H9 (cell line): ENCODE measurements at regions not wholly inside any gene's neighbourhood (a gene's known extent, or its start where the extent isn't known, plus 50 kb on each side); places are given as distances from the start of the nearest gene placed in this dataset.

Source experiments
- DNase-seq: peaks from one replicate; pipeline ENCODE4 v3.0.0-alpha.2; 2017
- H2AFZ ChIP-seq: one replicate; pipeline ENCODE4 v1.6.1; 2013; ENCODE audit warnings: mild to moderate bottlenecking, low read length, control low read depth, moderate library complexity
- H2AK5ac ChIP-seq: 2 replicates; pipeline ENCODE4 v1.6.1; 2013; ENCODE audit warnings: low read length, control low read depth, mixed read lengths; ENCODE audit not compliant: insufficient read length
- H2BK120ac ChIP-seq: one replicate; pipeline ENCODE4 v1.6.1; 2013; ENCODE audit warnings: low read depth, mild to moderate bottlenecking, low read length, control low read depth, inconsistent platforms; ENCODE audit not compliant: poor library complexity, severe bottlenecking
- H2BK12ac ChIP-seq: 2 replicates; pipeline ENCODE4 v1.6.1; 2013; ENCODE audit warnings: low read length, control low read depth, mixed read lengths, low read depth; ENCODE audit not compliant: insufficient read length
- H2BK15ac ChIP-seq: 2 replicates; pipeline ENCODE4 v1.6.1; 2013; ENCODE audit warnings: low read depth, low read length, control low read depth
- H2BK20ac ChIP-seq: one replicate; pipeline ENCODE4 v1.6.1; 2013; ENCODE audit warnings: low read depth, mild to moderate bottlenecking, low read length, control low read depth, inconsistent platforms; ENCODE audit not compliant: poor library complexity, severe bottlenecking
- H2BK5ac ChIP-seq: 2 replicates; pipeline ENCODE4 v1.6.1; 2013; ENCODE audit warnings: low read length, control low read depth, mixed read lengths; ENCODE audit not compliant: insufficient read length
- H3K14ac ChIP-seq: 2 replicates; pipeline ENCODE4 v1.6.1; 2013; ENCODE audit warnings: low read length, control low read depth; ENCODE audit not compliant: insufficient read depth
- H3K18ac ChIP-seq: 2 replicates; pipeline ENCODE4 v1.6.1; 2013; ENCODE audit warnings: low read depth, mild to moderate bottlenecking, mixed read lengths, low read length, control low read depth; ENCODE audit not compliant: insufficient read length
- H3K23ac ChIP-seq: 2 replicates; pipeline ENCODE4 v1.6.1; 2013; ENCODE audit warnings: low read length, control low read depth, mixed read lengths, low read depth; ENCODE audit not compliant: insufficient read length
- H3K23me2 ChIP-seq: 2 replicates; pipeline ENCODE4 v1.6.1; 2013; ENCODE audit warnings: low read depth, mild to moderate bottlenecking, mixed read lengths, low read length, control low read depth; ENCODE audit not compliant: insufficient read length, poor library complexity, severe bottlenecking
- H3K27ac ChIP-seq: 2 replicates; pipeline ENCODE4 v1.5.1; 2013; ENCODE audit warnings: low read length, control low read depth, mixed read lengths, low read depth; ENCODE audit not compliant: insufficient read length
- H3K27me3 ChIP-seq: 2 replicates; pipeline ENCODE4 v1.6.1; 2013; ENCODE audit warnings: low read length, control low read depth, inconsistent platforms; ENCODE audit not compliant: insufficient read depth
- H3K4ac ChIP-seq: 2 replicates; pipeline ENCODE4 v1.6.1; 2013; ENCODE audit warnings: low read depth, mild to moderate bottlenecking, control low read depth, inconsistent platforms, low read length, moderate library complexity
- H3K4me1 ChIP-seq: 2 replicates; pipeline ENCODE4 v1.6.1; 2013; ENCODE audit warnings: low read length, control low read depth, inconsistent platforms; ENCODE audit not compliant: insufficient read depth
- H3K4me2 ChIP-seq: 2 replicates; pipeline ENCODE4 v1.6.1; 2013; ENCODE audit warnings: low read length, control low read depth, mixed read lengths; ENCODE audit not compliant: insufficient read length, insufficient read depth
- H3K56ac ChIP-seq: 2 replicates; pipeline ENCODE4 v1.6.1; 2013; ENCODE audit warnings: low read depth, mild to moderate bottlenecking, mixed read lengths, low read length, control low read depth; ENCODE audit not compliant: insufficient read length
- H3K79me1 ChIP-seq: 2 replicates; pipeline ENCODE4 v1.6.1; 2013; ENCODE audit warnings: low read depth, mild to moderate bottlenecking, moderate library complexity, low read length, control low read depth, inconsistent platforms; ENCODE audit not compliant: insufficient read depth, poor library complexity, severe bottlenecking
- H3K79me2 ChIP-seq: 2 replicates; pipeline ENCODE4 v1.6.1; 2013; ENCODE audit warnings: low read length, control low read depth, inconsistent platforms; ENCODE audit not compliant: insufficient read depth
- H3K9ac ChIP-seq: 2 replicates; pipeline ENCODE4 v1.6.1; 2013; ENCODE audit warnings: low read length, control low read depth, mixed read lengths; ENCODE audit not compliant: insufficient read length; ENCODE audit errors: extremely low read depth
- H3K9me3 ChIP-seq: one replicate; pipeline ENCODE4 v1.6.1; 2013; ENCODE audit warnings: low read depth, low read length, inconsistent platforms; ENCODE audit not compliant: control insufficient read depth
- H3T11ph ChIP-seq: one replicate; pipeline ENCODE4 v1.6.1; 2013; ENCODE audit warnings: mild to moderate bottlenecking, low read length, control low read depth, inconsistent platforms
- H4K20me1 ChIP-seq: one replicate; pipeline ENCODE4 v1.6.1; 2013; ENCODE audit not compliant: control insufficient read depth, insufficient read length, insufficient read depth
- H4K5ac ChIP-seq: 2 replicates; pipeline ENCODE4 v1.6.1; 2013; ENCODE audit warnings: low read depth, mild to moderate bottlenecking, mixed read lengths, low read length, control low read depth; ENCODE audit not compliant: insufficient read length
- H4K8ac ChIP-seq: replicated peaks from 2 replicates; pipeline ENCODE4 v1.6.1; 2013; ENCODE audit warnings: low read length, control low read depth, mixed read lengths, low read depth; ENCODE audit not compliant: insufficient read length
- H4K91ac ChIP-seq: 2 replicates; pipeline ENCODE4 v1.6.1; 2013; ENCODE audit warnings: low read depth, mild to moderate bottlenecking, moderate library complexity, mixed read lengths, low read length, control low read depth; ENCODE audit not compliant: insufficient read length
- H3K27ac Mint-ChIP-seq, 3 experiments: 2 replicates in 2 of 3; 3 replicates in 1 of 3; pipeline ENCODE4 v1.8.0; 2020 to 2021; ENCODE audit warnings: mixed read lengths in 3 of 3, mild to moderate bottlenecking in 1 of 3, moderate library complexity in 1 of 3
- H3K27me3 Mint-ChIP-seq: 2 replicates; pipeline ENCODE4 v1.8.0; 2021; ENCODE audit warnings: low read depth, mild to moderate bottlenecking, moderate library complexity, mixed read lengths
- H3K36me3 Mint-ChIP-seq, 3 experiments: 2 replicates in 2 of 3; 3 replicates in 1 of 3; pipeline ENCODE4 v1.8.0; 2020 to 2021; ENCODE audit warnings: low read depth in 3 of 3, mixed read lengths in 3 of 3; ENCODE audit not compliant: insufficient read depth in 1 of 3
- H3K4me1 Mint-ChIP-seq, 2 experiments: 2 replicates each; pipeline ENCODE4 v1.8.0; 2020; ENCODE audit warnings: mixed read lengths in 2 of 2
- H3K4me3 Mint-ChIP-seq, 2 experiments: 2 replicates in 1 of 2; 3 replicates in 1 of 2; pipeline ENCODE4 v1.8.0; 2020 to 2021; ENCODE audit warnings: mild to moderate bottlenecking in 2 of 2, mixed read lengths in 2 of 2, moderate library complexity in 1 of 2
- H3K9me3 Mint-ChIP-seq, 2 experiments: 2 replicates in 1 of 2; 3 replicates in 1 of 2; pipeline ENCODE4 v1.8.0; 2020; ENCODE audit warnings: mild to moderate bottlenecking in 2 of 2, mixed read lengths in 2 of 2, moderate library complexity in 1 of 2
- WGBS: extraction: QIAGEN DNeasy Blood & Tissue Kit; methylation state at CpG from one replicate; pipeline ENCODE4 v1.1.7; 2013; ENCODE audit warnings: missing lambda C conversion rate, low lambda C conversion rate, mixed read lengths; ENCODE audit not compliant: insufficient read length; ENCODE audit errors: extremely low coverage; 5-methylcytosine and 5-hydroxymethylcytosine counted together
- TF ChIP-seq, protein P1 (sequence below): fragments of 200-600 bp; sonication (generic); conservative IDR thresholded peaks from 3 replicates; pipeline ENCODE4 v1.8.0; 2021; ENCODE audit warnings: antibody characterized with exemption, mild to moderate bottlenecking

DNA sequence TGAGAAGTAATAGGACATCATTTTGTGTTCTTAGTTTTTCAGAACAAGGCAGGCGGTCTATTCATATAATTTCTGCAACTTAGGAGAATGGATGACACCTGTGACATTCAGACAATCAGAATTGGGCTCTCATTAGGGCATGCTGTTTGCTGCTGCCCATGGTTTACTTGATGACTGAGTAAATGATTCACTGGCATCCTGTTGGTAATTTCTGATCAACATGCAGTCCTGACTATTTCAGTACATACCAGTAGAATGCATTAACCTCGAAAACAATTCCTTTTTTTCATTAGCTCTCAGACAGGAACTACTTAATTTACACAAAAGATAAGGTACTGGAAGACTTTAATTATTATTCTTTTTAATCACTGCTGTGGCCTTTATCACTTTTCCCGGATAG lies 641.6 kb downstream of the NSUN3 start:
- no peaks in the 10 kb centered on the region; a peak in 1 of 7 replicates for H3K36me3 Mint-ChIP-seq
- WGBS: no CpG with 5 or more reads among the region's 3 CpGs
- DNase-seq: no peak

More for the DNA sequence above, 641.6 kb downstream of the NSUN3 start:
- Histone ChIP-seq H2BK20ac (no peak overlapping the region), H3T11ph (no peak overlapping the region), H3K18ac (no peak overlapping the region), H3K4me1 (no peaks in the 10 kb centered on the region), H3K4me2 (no peak overlapping the region), H3K14ac (no peak overlapping the region), H4K91ac (no peak overlapping the region), H3K27ac (no peak overlapping the region), H3K4ac (no peak overlapping the region), H4K20me1 (no peaks in the 10 kb centered on the region), H2BK120ac (no peak overlapping the region), H3K9me3 (no peaks in the 10 kb centered on the region), H3K79me1 (no peaks in the 10 kb centered on the region), H4K8ac (no peak overlapping the region), H2AK5ac (no peak overlapping the region), H3K9ac (no peak overlapping the region), H3K23ac (no peak overlapping the region), H3K27me3 (no peaks in the 10 kb centered on the region), H3K23me2 (no peaks in the 10 kb centered on the region), H3K79me2 (no peaks in the 10 kb centered on the region), H2BK12ac (no peak overlapping the region), H2BK5ac (no peak overlapping the region), H2BK15ac (no peak overlapping the region), H3K56ac (no peak overlapping the region), H2AFZ (no peak overlapping the region), H4K5ac (no peak overlapping the region)
- Mint-ChIP-seq H3K27ac (no peak overlapping the region), H3K4me3 (no peak overlapping the region), H3K27me3 (no peaks in the 10 kb centered on the region), H3K9me3 (peaks cover 0 to 8% of the 10 kb centered on the region in 2 experiments; a peak in 2 of 5 replicates), H3K4me1 (no peaks in the 10 kb centered on the region)
- TF ChIP-seq, protein P1, sequence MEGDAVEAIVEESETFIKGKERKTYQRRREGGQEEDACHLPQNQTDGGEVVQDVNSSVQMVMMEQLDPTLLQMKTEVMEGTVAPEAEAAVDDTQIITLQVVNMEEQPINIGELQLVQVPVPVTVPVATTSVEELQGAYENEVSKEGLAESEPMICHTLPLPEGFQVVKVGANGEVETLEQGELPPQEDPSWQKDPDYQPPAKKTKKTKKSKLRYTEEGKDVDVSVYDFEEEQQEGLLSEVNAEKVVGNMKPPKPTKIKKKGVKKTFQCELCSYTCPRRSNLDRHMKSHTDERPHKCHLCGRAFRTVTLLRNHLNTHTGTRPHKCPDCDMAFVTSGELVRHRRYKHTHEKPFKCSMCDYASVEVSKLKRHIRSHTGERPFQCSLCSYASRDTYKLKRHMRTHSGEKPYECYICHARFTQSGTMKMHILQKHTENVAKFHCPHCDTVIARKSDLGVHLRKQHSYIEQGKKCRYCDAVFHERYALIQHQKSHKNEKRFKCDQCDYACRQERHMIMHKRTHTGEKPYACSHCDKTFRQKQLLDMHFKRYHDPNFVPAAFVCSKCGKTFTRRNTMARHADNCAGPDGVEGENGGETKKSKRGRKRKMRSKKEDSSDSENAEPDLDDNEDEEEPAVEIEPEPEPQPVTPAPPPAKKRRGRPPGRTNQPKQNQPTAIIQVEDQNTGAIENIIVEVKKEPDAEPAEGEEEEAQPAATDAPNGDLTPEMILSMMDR: no peak
